Activated CD8-positive, alpha-beta T cell treated with anti-CD3 and anti-CD28 coated beads, Interleukin-2, amount 10 ng/mL, durations not matched to agents 7 days and 5 days (primary cell): ENCODE measurements at regions not wholly inside any gene's neighbourhood (a gene's known extent, or its start where the extent isn't known, plus 50 kb on each side); places are given as distances from the start of the nearest gene placed in this dataset.

Experiments
- ATAC-seq: fragments of 150-1000 bp; cut with Tn5 transposase; one replicate; pipeline ENCODE4 v1.10.0; 2021; ENCODE audit warnings: moderate library complexity
- CTCF ChIA-PET: fragments of 350-600 bp; sonication (Branson Sonifier 250); formaldehyde crosslinking; loops from one replicate; lab custom pipeline; 2021; ENCODE audit warnings: antibody characterized with exemption; lab: Charles Lee
- POLR2A ChIA-PET: fragments of 350-600 bp; sonication (Branson Sonifier 250); formaldehyde crosslinking; loops from one replicate; lab custom pipeline; 2021; ENCODE audit warnings: antibody characterized with exemption; lab: Charles Lee
- DNase-seq: peaks from one replicate; pipeline ENCODE4 v3.0.0-alpha.2; 2020
- H3K27ac Mint-ChIP-seq: one replicate; pipeline ENCODE4 v1.8.0; 2021; ENCODE audit warnings: mild to moderate bottlenecking, mixed read lengths
- H3K27me3 Mint-ChIP-seq: one replicate; pipeline ENCODE4 v1.8.0; 2021; ENCODE audit warnings: low read depth, mixed read lengths
- H3K36me3 Mint-ChIP-seq: one replicate; pipeline ENCODE4 v1.8.0; 2021; ENCODE audit warnings: low read depth, mixed read lengths
- H3K4me1 Mint-ChIP-seq: one replicate; pipeline ENCODE4 v1.8.0; 2021; ENCODE audit warnings: low read depth, mixed read lengths
- H3K4me3 Mint-ChIP-seq: one replicate; pipeline ENCODE4 v1.8.0; 2021; ENCODE audit warnings: mild to moderate bottlenecking, mixed read lengths
- H3K9me3 Mint-ChIP-seq: one replicate; pipeline ENCODE4 v1.8.0; 2022; ENCODE audit warnings: mixed read lengths; ENCODE audit not compliant: insufficient read depth

GRCh38 chr14:44109036-44109435, 398.0 kb downstream of the FSCB start:
- Mint-ChIP-seq H3K27me3 (no peaks in the 10 kb centered on the region), H3K4me3 (no peak overlapping the region), H3K27ac (no peak overlapping the region), H3K36me3 (no peaks in the 10 kb centered on the region), H3K9me3 (peaks cover 16% of the 10 kb centered on the region), H3K4me1 (no peaks in the 10 kb centered on the region)
- ChIA-PET CTCF (no interaction called here), POLR2A (no interaction called here)
- ATAC-seq (no peak), DNase-seq (no peak)

GRCh38 chr14:44108601-44109000, 398.5 kb downstream of the FSCB start:
- peaks cover 16% of the 10 kb centered on the region for H3K9me3 Mint-ChIP-seq
- CTCF ChIA-PET, result no interaction called here
- no peak for DNase-seq
- ATAC-seq, result no peak
- H3K27ac Mint-ChIP-seq, result no peak overlapping the region
- no peaks in the 10 kb centered on the region for H3K27me3 Mint-ChIP-seq
- H3K4me1 Mint-ChIP-seq, result no peaks in the 10 kb centered on the region
- no peaks in the 10 kb centered on the region for H3K36me3 Mint-ChIP-seq
- H3K4me3 Mint-ChIP-seq, result no peak overlapping the region
- POLR2A ChIA-PET, result no interaction called here

GRCh38 chr14:44107156-44107555, 399.9 kb downstream of the FSCB start:
- CTCF ChIA-PET, result no interaction called here

GRCh38 chr14:44099743-44100488, 407.2 kb downstream of the FSCB start:
- no peak overlapping the region for H3K27ac Mint-ChIP-seq
- no peaks in the 10 kb centered on the region for H3K4me1 Mint-ChIP-seq
- no peak overlapping the region for H3K4me3 Mint-ChIP-seq
- DNase-seq, result no peak
- H3K27me3 Mint-ChIP-seq, result no peaks in the 10 kb centered on the region
- H3K36me3 Mint-ChIP-seq, result no peaks in the 10 kb centered on the region
- no peak for ATAC-seq
- CTCF ChIA-PET, result no interaction called here
- POLR2A ChIA-PET, result no interaction called here
- H3K9me3 Mint-ChIP-seq, result peaks cover 14% of the 10 kb centered on the region

More at GRCh38 chr14:44107156-44107555, 399.9 kb downstream of the FSCB start:
- POLR2A ChIA-PET, result no interaction called here
- peaks cover 16% of the 10 kb centered on the region for H3K9me3 Mint-ChIP-seq
- H3K27ac Mint-ChIP-seq, result no peak overlapping the region
- no peaks in the 10 kb centered on the region for H3K4me1 Mint-ChIP-seq
- ATAC-seq, result no peak
- H3K4me3 Mint-ChIP-seq, result no peak overlapping the region
- no peaks in the 10 kb centered on the region for H3K27me3 Mint-ChIP-seq
- DNase-seq, result no peak
- no peaks in the 10 kb centered on the region for H3K36me3 Mint-ChIP-seq

GRCh38 chr14:44081146-44081545, 425.9 kb downstream of the FSCB start:
- no peak for ATAC-seq
- Mint-ChIP-seq H3K4me3 (no peak overlapping the region), H3K4me1 (no peaks in the 10 kb centered on the region), H3K27ac (no peak overlapping the region), H3K9me3 (peaks cover 14% of the 10 kb centered on the region), H3K27me3 (no peaks in the 10 kb centered on the region), H3K36me3 (no peaks in the 10 kb centered on the region)
- CTCF ChIA-PET, result no interaction called here
- POLR2A ChIA-PET, result no interaction called here
- DNase-seq, result no peak

- Mint-ChIP-seq H3K36me3 (no peaks in the 10 kb centered on the region), H3K4me1 (no peaks in the 10 kb centered on the region), H3K27ac (no peak overlapping the region), H3K27me3 (no peaks in the 10 kb centered on the region), H3K9me3 (peaks cover 4% of the 10 kb centered on the region), H3K4me3 (no peak overlapping the region)
- ChIA-PET CTCF (no interaction called here), POLR2A (no interaction called here)
- DNase-seq (no peak), ATAC-seq (no peak)
Observed at GRCh38 chr14:44070046-44070445, 437.0 kb downstream of the FSCB start.

- Mint-ChIP-seq H3K4me3 (no peak overlapping the region), H3K27me3 (no peaks in the 10 kb centered on the region), H3K9me3 (peaks cover 6% of the 10 kb centered on the region), H3K27ac (no peak overlapping the region), H3K36me3 (no peaks in the 10 kb centered on the region), H3K4me1 (no peaks in the 10 kb centered on the region)
- DNase-seq (no peak), ATAC-seq (no peak)
- CTCF ChIA-PET, result no interaction called here
- POLR2A ChIA-PET, result no interaction called here
Observed at GRCh38 chr14:44053422-44053821, 453.7 kb downstream of the FSCB start.

- DNase-seq, result no peak
- ChIA-PET CTCF (no interaction called here), POLR2A (no interaction called here)
- Mint-ChIP-seq H3K27ac (no peak overlapping the region), H3K4me3 (no peak overlapping the region), H3K27me3 (no peaks in the 10 kb centered on the region), H3K36me3 (no peaks in the 10 kb centered on the region), H3K9me3 (peaks cover 15% of the 10 kb centered on the region), H3K4me1 (no peaks in the 10 kb centered on the region)
- ATAC-seq, result no peak
Observed at GRCh38 chr14:44041700-44042099, 465.4 kb downstream of the FSCB start.

GRCh38 chr14:44040561-44040960, 466.5 kb downstream of the FSCB start:
- CTCF ChIA-PET, result no interaction called here
- POLR2A ChIA-PET, result no interaction called here
- H3K36me3 Mint-ChIP-seq, result no peaks in the 10 kb centered on the region
- no peaks in the 10 kb centered on the region for H3K4me1 Mint-ChIP-seq
- DNase-seq (no peak), ATAC-seq (no peak)
- no peaks in the 10 kb centered on the region for H3K27me3 Mint-ChIP-seq
- no peak overlapping the region for H3K4me3 Mint-ChIP-seq
- H3K9me3 Mint-ChIP-seq, result peaks cover 15% of the 10 kb centered on the region
- no peak overlapping the region for H3K27ac Mint-ChIP-seq

GRCh38 chr14:44036248-44036647, 470.8 kb downstream of the FSCB start:
- Mint-ChIP-seq H3K36me3 (no peaks in the 10 kb centered on the region), H3K9me3 (peaks cover 5% of the 10 kb centered on the region), H3K4me3 (no peak overlapping the region), H3K27me3 (no peaks in the 10 kb centered on the region), H3K4me1 (no peaks in the 10 kb centered on the region), H3K27ac (no peak overlapping the region)
- ChIA-PET CTCF (no interaction called here), POLR2A (no interaction called here)
- DNase-seq, result no peak
- ATAC-seq, result no peak

GRCh38 chr14:44035707-44036106, 471.4 kb downstream of the FSCB start:
- Mint-ChIP-seq H3K27me3 (no peaks in the 10 kb centered on the region), H3K4me3 (no peak overlapping the region), H3K9me3 (peaks cover 5% of the 10 kb centered on the region), H3K4me1 (no peaks in the 10 kb centered on the region), H3K36me3 (no peaks in the 10 kb centered on the region), H3K27ac (no peak overlapping the region)
- DNase-seq (no peak), ATAC-seq (no peak)
- POLR2A ChIA-PET, result no interaction called here
- CTCF ChIA-PET, result no interaction called here

- no peak for DNase-seq
- no peak overlapping the region for H3K27ac Mint-ChIP-seq
Observed at GRCh38 chr14:44030831-44031383, 476.2 kb downstream of the FSCB start.

More at GRCh38 chr14:44030831-44031383, 476.2 kb downstream of the FSCB start:
- Mint-ChIP-seq H3K4me1 (no peaks in the 10 kb centered on the region), H3K27me3 (no peaks in the 10 kb centered on the region), H3K9me3 (no peaks in the 10 kb centered on the region), H3K4me3 (no peak overlapping the region), H3K36me3 (no peaks in the 10 kb centered on the region)
- CTCF ChIA-PET, result no interaction called here
- ATAC-seq, result no peak
- POLR2A ChIA-PET, result no interaction called here
